ENCODE measurements at regions not wholly inside any gene's neighbourhood (a gene's known extent, or its start where the extent isn't known, plus 50 kb on each side); places are given as distances from the start of the nearest gene placed in this dataset.

- TF ChIP-seq POLR2A (IDR thresholded peaks at IDR 0.05) (no peak), CTCF (IDR thresholded peaks at IDR 0.05) (no peak)
Measured at GRCh38 chr13:77991003-77991402, 72.4 kb upstream of the EDNRB start.

Measured in gastroesophageal sphincter (tissue), 3 donors.